ENCODE measurements at regions not wholly inside any gene's neighbourhood (a gene's known extent, or its start where the extent isn't known, plus 50 kb on each side); places are given as distances from the start of the nearest gene placed in this dataset.

DNA sequence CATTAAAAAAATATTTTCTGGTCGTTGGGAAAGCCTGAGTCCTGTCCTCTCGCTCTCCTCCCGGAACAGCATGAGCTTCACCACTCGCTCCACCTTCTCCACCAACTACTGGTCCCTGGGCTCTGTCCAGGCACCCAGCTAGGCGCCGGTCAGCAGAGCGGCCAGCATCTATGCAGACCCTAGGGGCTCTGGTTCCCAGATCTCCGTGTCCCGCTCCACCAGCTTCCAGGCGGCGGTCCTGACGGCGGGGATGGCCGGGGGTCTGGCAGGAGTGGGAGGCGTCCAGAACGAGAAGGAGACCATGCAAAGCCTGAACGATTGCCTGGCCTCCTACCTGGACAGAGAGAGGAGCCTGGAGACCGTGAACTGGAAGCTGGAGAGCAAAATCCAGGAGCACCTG lies 807.2 kb upstream of the NDST4 start:
- Histone ChIP-seq H3K9me3 (ENCODE audit: control insufficient read depth, insufficient read depth, low read depth, low read length) (no peaks in the 10 kb centered on the region), H3K27me3 (ENCODE audit: control insufficient read depth, insufficient read depth, low read length) (no peaks in the 10 kb centered on the region), H4K20me1 (ENCODE audit: control insufficient read depth, extremely low read depth, insufficient read depth, low read length) (no peaks in the 10 kb centered on the region), H3K27ac (ENCODE audit: insufficient read depth, low read length) (no peak overlapping the region), H3K36me3 (ENCODE audit: control insufficient read depth, insufficient read depth, low read length) (no peaks in the 10 kb centered on the region), H3K4me3 (replicated peaks in 1 of 4; ENCODE audit: control extremely low read depth in 1 of 4, insufficient read depth in 1 of 4, low read depth in 3 of 4, low read length in 4 of 4) (no peak overlapping the region), H2AFZ (ENCODE audit: low read length) (no peak overlapping the region), H3K9ac (ENCODE audit: insufficient read depth, low read length) (no peak overlapping the region), H3K4me2 (ENCODE audit: extremely low read depth, insufficient read depth, low read length) (no peak overlapping the region), H3K79me2 (ENCODE audit: control insufficient read depth, insufficient read depth, low read length) (no peaks in the 10 kb centered on the region), H3K4me1 (ENCODE audit: control insufficient read depth, extremely low read depth, insufficient read depth, low read length) (no peaks in the 10 kb centered on the region)
- TF ChIP-seq EZH2 (IDR thresholded peaks at IDR 0.05; ENCODE audit: low read length, missing control alignments), result no peak
- TF ChIP-seq, protein P1, sequence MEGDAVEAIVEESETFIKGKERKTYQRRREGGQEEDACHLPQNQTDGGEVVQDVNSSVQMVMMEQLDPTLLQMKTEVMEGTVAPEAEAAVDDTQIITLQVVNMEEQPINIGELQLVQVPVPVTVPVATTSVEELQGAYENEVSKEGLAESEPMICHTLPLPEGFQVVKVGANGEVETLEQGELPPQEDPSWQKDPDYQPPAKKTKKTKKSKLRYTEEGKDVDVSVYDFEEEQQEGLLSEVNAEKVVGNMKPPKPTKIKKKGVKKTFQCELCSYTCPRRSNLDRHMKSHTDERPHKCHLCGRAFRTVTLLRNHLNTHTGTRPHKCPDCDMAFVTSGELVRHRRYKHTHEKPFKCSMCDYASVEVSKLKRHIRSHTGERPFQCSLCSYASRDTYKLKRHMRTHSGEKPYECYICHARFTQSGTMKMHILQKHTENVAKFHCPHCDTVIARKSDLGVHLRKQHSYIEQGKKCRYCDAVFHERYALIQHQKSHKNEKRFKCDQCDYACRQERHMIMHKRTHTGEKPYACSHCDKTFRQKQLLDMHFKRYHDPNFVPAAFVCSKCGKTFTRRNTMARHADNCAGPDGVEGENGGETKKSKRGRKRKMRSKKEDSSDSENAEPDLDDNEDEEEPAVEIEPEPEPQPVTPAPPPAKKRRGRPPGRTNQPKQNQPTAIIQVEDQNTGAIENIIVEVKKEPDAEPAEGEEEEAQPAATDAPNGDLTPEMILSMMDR (conservative IDR thresholded peaks at IDR 0.05 in 1 of 2, IDR thresholded peaks at IDR 0.05 in 1 of 2; ENCODE audit: low read depth in 1 of 2, low read length in 2 of 2), result no peak
- DNase-seq (ENCODE audit: low read depth in 2 of 2), result no peak

DNA sequence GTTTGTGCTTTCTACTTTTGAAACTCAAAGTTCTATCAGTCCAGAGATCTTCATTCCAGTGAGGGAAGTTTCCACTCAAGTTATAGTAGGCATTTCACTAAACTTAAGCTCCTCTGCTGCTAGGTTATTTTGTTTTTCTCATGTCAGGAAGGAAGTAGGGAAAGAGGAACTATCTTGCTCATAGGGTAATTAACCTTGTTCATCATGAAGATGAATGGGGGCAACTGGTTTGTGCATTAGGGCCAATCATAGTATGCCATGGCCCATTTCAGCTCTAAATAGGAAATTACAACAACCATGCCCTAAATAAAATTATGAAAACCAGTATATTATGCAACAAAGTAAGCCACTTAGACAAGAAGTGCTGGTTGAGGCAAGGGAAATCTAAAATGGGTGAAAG lies 804.7 kb upstream of the NDST4 start:
- no peak for DNase-seq (ENCODE audit: low read depth in 2 of 2)
- no peaks in the 10 kb centered on the region for H3K9me3 ChIP-seq (ENCODE audit: control insufficient read depth, insufficient read depth, low read depth, low read length)
- no peak overlapping the region for H2AFZ ChIP-seq (ENCODE audit: low read length)
- no peak overlapping the region for H3K9ac ChIP-seq (ENCODE audit: insufficient read depth, low read length)
- no peaks in the 10 kb centered on the region for H3K4me1 ChIP-seq (ENCODE audit: control insufficient read depth, extremely low read depth, insufficient read depth, low read length)
- H4K20me1 ChIP-seq (ENCODE audit: control insufficient read depth, extremely low read depth, insufficient read depth, low read length), result no peaks in the 10 kb centered on the region
- H3K27ac ChIP-seq (ENCODE audit: insufficient read depth, low read length), result no peak overlapping the region
- no peaks in the 10 kb centered on the region for H3K79me2 ChIP-seq (ENCODE audit: control insufficient read depth, insufficient read depth, low read length)
- no peak overlapping the region for H3K4me3 ChIP-seq (replicated peaks in 1 of 4; ENCODE audit: control extremely low read depth in 1 of 4, insufficient read depth in 1 of 4, low read depth in 3 of 4, low read length in 4 of 4)
- TF ChIP-seq EZH2 (IDR thresholded peaks at IDR 0.05; ENCODE audit: low read length, missing control alignments), result no peak
- TF ChIP-seq, protein P1 (conservative IDR thresholded peaks at IDR 0.05 in 1 of 2, IDR thresholded peaks at IDR 0.05 in 1 of 2; ENCODE audit: low read depth in 1 of 2, low read length in 2 of 2), result no peak
- no peak overlapping the region for H3K4me2 ChIP-seq (ENCODE audit: extremely low read depth, insufficient read depth, low read length)
- no peaks in the 10 kb centered on the region for H3K27me3 ChIP-seq (ENCODE audit: control insufficient read depth, insufficient read depth, low read length)
- H3K36me3 ChIP-seq (ENCODE audit: control insufficient read depth, insufficient read depth, low read length), result no peaks in the 10 kb centered on the region

DNA sequence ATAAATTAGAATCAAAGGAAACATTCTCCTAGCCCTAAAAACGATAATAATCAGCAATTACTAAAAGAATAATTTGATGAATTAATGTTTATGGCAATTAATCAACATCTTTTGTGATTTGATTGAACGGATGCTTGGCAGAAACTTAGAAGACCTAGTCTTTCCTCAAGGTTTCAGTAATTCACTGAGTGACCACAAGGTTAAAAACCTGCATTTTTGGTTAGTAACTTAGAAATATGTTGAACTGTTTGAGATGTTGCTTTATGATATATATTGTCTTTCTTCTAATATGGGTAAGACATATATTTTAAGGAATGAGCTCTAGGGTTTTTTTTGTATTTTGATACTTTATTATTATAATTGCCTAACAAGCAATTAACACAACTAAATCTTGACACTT lies 793.0 kb upstream of the NDST4 start:
- Histone ChIP-seq H3K36me3 (ENCODE audit: control insufficient read depth, insufficient read depth, low read length) (no peaks in the 10 kb centered on the region), H3K79me2 (ENCODE audit: control insufficient read depth, insufficient read depth, low read length) (no peaks in the 10 kb centered on the region), H3K27me3 (ENCODE audit: control insufficient read depth, insufficient read depth, low read length) (no peaks in the 10 kb centered on the region), H3K4me2 (ENCODE audit: extremely low read depth, insufficient read depth, low read length) (no peak overlapping the region), H3K9me3 (ENCODE audit: control insufficient read depth, insufficient read depth, low read depth, low read length) (no peaks in the 10 kb centered on the region), H3K9ac (ENCODE audit: insufficient read depth, low read length) (no peak overlapping the region), H3K4me3 (replicated peaks in 1 of 4; ENCODE audit: control extremely low read depth in 1 of 4, insufficient read depth in 1 of 4, low read depth in 3 of 4, low read length in 4 of 4) (no peak overlapping the region), H2AFZ (ENCODE audit: low read length) (no peak overlapping the region), H4K20me1 (ENCODE audit: control insufficient read depth, extremely low read depth, insufficient read depth, low read length) (no peaks in the 10 kb centered on the region), H3K4me1 (ENCODE audit: control insufficient read depth, extremely low read depth, insufficient read depth, low read length) (no peaks in the 10 kb centered on the region), H3K27ac (ENCODE audit: insufficient read depth, low read length) (no peak overlapping the region)
- no peak for DNase-seq (ENCODE audit: low read depth in 2 of 2)
- TF ChIP-seq EZH2 (IDR thresholded peaks at IDR 0.05; ENCODE audit: low read length, missing control alignments), result no peak
- TF ChIP-seq, protein P1 (conservative IDR thresholded peaks at IDR 0.05 in 1 of 2, IDR thresholded peaks at IDR 0.05 in 1 of 2; ENCODE audit: low read depth in 1 of 2, low read length in 2 of 2), result no peak
